Keratinocyte (primary cell): ENCODE measurements at regions not wholly inside any gene's neighbourhood (a gene's known extent, or its start where the extent isn't known, plus 50 kb on each side); places are given as distances from the start of the nearest gene placed in this dataset.

Source experiments
- DNase-seq: peaks from one replicate; pipeline ENCODE4 v3.0.0-alpha.2; 2011; ENCODE audit warnings: low read depth, missing footprints, low spot score
- FAIRE-seq: peaks from 2 replicates; lab custom pipeline; 2011; peaks lifted over from hg19 to GRCh38; lab: Jason Lieb, UNC
- H2AFZ ChIP-seq: 2 replicates; pipeline ENCODE4 v1.6.0; 2012; ENCODE audit warnings: low read length, control low read depth, inconsistent platforms; ENCODE audit not compliant: control insufficient read depth
- H3K27ac ChIP-seq: 2 replicates; pipeline ENCODE4 v1.5.1; 2011; ENCODE audit warnings: low read length; ENCODE audit not compliant: control insufficient read depth, insufficient read depth
- H3K27me3 ChIP-seq: 3 replicates; pipeline ENCODE4 v1.6.0; 2011; ENCODE audit warnings: low read length; ENCODE audit not compliant: control insufficient read depth, insufficient read depth; ENCODE audit errors: extremely low read depth
- H3K36me3 ChIP-seq, 2 experiments: 2 replicates in 1 of 2; 3 replicates in 1 of 2; pipeline ENCODE4 v1.5.1; 2011; ENCODE audit warnings: low read length in 2 of 2, mild to moderate bottlenecking in 1 of 2; ENCODE audit not compliant: control insufficient read depth in 2 of 2, insufficient read depth in 2 of 2; ENCODE audit errors: extremely low read depth in 1 of 2
- H3K4me1 ChIP-seq: 3 replicates; pipeline ENCODE4 v1.5.1; 2011; ENCODE audit warnings: low read length; ENCODE audit not compliant: control insufficient read depth, insufficient read depth; ENCODE audit errors: extremely low read depth
- H3K4me2 ChIP-seq: 3 replicates; pipeline ENCODE4 v1.6.0; 2011; ENCODE audit warnings: low read depth, low read length; ENCODE audit not compliant: control insufficient read depth, insufficient read depth; ENCODE audit errors: extremely low read depth
- H3K4me3 ChIP-seq, 3 experiments: fragments of 200-600 bp in 1 of 3; sonication (generic) in 1 of 3; 2 replicates in 2 of 3; 3 replicates in 1 of 3; pipeline ENCODE4 v1.5.1; 2011 to 2016; ENCODE audit warnings: low read length in 3 of 3, mild to moderate bottlenecking in 3 of 3, control low read depth in 2 of 3, inconsistent platforms in 1 of 3, low read depth in 1 of 3, mixed read lengths in 1 of 3, mixed run types in 1 of 3, moderate library complexity in 1 of 3; ENCODE audit not compliant: control insufficient read depth in 2 of 3, insufficient read depth in 2 of 3; ENCODE audit errors: extremely low read depth in 1 of 3
- H3K79me2 ChIP-seq: 2 replicates; pipeline ENCODE4 v1.6.0; 2012; ENCODE audit warnings: low read length; ENCODE audit not compliant: control insufficient read depth, insufficient read depth
- H3K9ac ChIP-seq: 3 replicates; pipeline ENCODE4 v1.6.0; 2011; ENCODE audit warnings: low read length; ENCODE audit not compliant: control insufficient read depth, insufficient read depth; ENCODE audit errors: extremely low read depth
- H3K9me1 ChIP-seq: 3 replicates; pipeline ENCODE4 v1.6.0; 2011; ENCODE audit warnings: low read length; ENCODE audit not compliant: control insufficient read depth, insufficient read depth; ENCODE audit errors: extremely low read depth
- H3K9me3 ChIP-seq: 2 replicates; pipeline ENCODE4 v1.5.1; 2012; ENCODE audit warnings: low read depth, low read length; ENCODE audit not compliant: control insufficient read depth
- H4K20me1 ChIP-seq: 3 replicates; pipeline ENCODE4 v1.6.0; 2011; ENCODE audit warnings: low read length; ENCODE audit not compliant: control insufficient read depth, insufficient read depth; ENCODE audit errors: extremely low read depth
- CTCF ChIP-seq, 3 experiments: IDR thresholded peaks in 1 of 3; conservative IDR thresholded peaks in 1 of 3; optimal IDR thresholded peaks in 1 of 3; 2 replicates in 2 of 3; 3 replicates in 1 of 3; pipeline versions ENCODE3 to v1.5.1; 2011; ENCODE audit warnings: low read length in 3 of 3, mild to moderate bottlenecking in 3 of 3, moderate library complexity in 2 of 3, control low read depth in 1 of 3, inconsistent platforms in 1 of 3; ENCODE audit not compliant: insufficient read depth in 2 of 3; ENCODE audit errors: extremely low read depth in 1 of 3
- EZH2 ChIP-seq: IDR thresholded peaks from one replicate; pipeline ENCODE4 v1.6.1; 2012; ENCODE audit warnings: inconsistent platforms, mild to moderate bottlenecking, low read length, moderate library complexity
- dilution Hi-C: fragments of 300-500 bp; cut with MboI; formaldehyde crosslinking; loops from one replicate; pipeline ENCODE4 v1.7.0; 2020; ENCODE audit warnings: low sequenced_read_pairs; ENCODE audit not compliant: extremely low pct_ligation_motif_present

- DNase-seq (peak; percentile 23), FAIRE-seq (no peak)
- no peaks in the 10 kb centered on the region for H3K27me3 ChIP-seq
- H3K4me1 ChIP-seq = peaks cover 3% of the 10 kb centered on the region
- H4K20me1 ChIP-seq = no peaks in the 10 kb centered on the region
- no peak overlapping the region for H3K9ac ChIP-seq
- H3K4me2 ChIP-seq = no peak overlapping the region
- dilution Hi-C loops = no loop called here
- no peak for TF ChIP-seq CTCF (optimal IDR thresholded peaks at IDR 0.05 in 1 of 3, IDR thresholded peaks at IDR 0.05 in 1 of 3, conservative IDR thresholded peaks at IDR 0.05 in 1 of 3; ENCODE audit: extremely low read depth in 1 of 3, insufficient read depth in 2 of 3, low read length in 3 of 3)
- no peak for TF ChIP-seq EZH2
- no peaks in the 10 kb centered on the region for H3K36me3 ChIP-seq
- no peak overlapping the region for H3K4me3 ChIP-seq
- no peaks in the 10 kb centered on the region for H3K79me2 ChIP-seq
- no peak overlapping the region for H2AFZ ChIP-seq
- no peak overlapping the region for H3K27ac ChIP-seq
- H3K9me1 ChIP-seq = no peaks in the 10 kb centered on the region
- no peaks in the 10 kb centered on the region for H3K9me3 ChIP-seq
These were observed 110.7 kb downstream of the EHF start for GRCh38 chr11:34731603-34732002.

- no peaks in the 10 kb centered on the region for H3K27me3 ChIP-seq
- peaks cover 3% of the 10 kb centered on the region for H3K4me1 ChIP-seq
- no peaks in the 10 kb centered on the region for H3K9me3 ChIP-seq
- FAIRE-seq = no peak
- H3K4me3 ChIP-seq = no peak overlapping the region
- H3K36me3 ChIP-seq = no peaks in the 10 kb centered on the region
- no peak overlapping the region for H3K4me2 ChIP-seq
- dilution Hi-C loops = no loop called here
- DNase-seq = no peak
- no peaks in the 10 kb centered on the region for H3K79me2 ChIP-seq
- H4K20me1 ChIP-seq = no peaks in the 10 kb centered on the region
- no peak overlapping the region for H2AFZ ChIP-seq
- no peak overlapping the region for H3K27ac ChIP-seq
- TF ChIP-seq EZH2 (no peak), CTCF (optimal IDR thresholded peaks at IDR 0.05 in 1 of 3, IDR thresholded peaks at IDR 0.05 in 1 of 3, conservative IDR thresholded peaks at IDR 0.05 in 1 of 3; ENCODE audit: extremely low read depth in 1 of 3, insufficient read depth in 2 of 3, low read length in 3 of 3) (no peak)
- no peak overlapping the region for H3K9ac ChIP-seq
- H3K9me1 ChIP-seq = no peaks in the 10 kb centered on the region
These were observed 109.8 kb downstream of the EHF start for GRCh38 chr11:34730544-34731295.
